22Rv1 (cell line): ENCODE measurements at regions not wholly inside any gene's neighbourhood (a gene's known extent, or its start where the extent isn't known, plus 50 kb on each side); places are given as distances from the start of the nearest gene placed in this dataset.
A peak's percentile ranks its signal among the peaks of the same experiment; 100 is the strongest.

ENCODE experiments used
- H3K27ac ChIP-seq: fragments of 450-650 bp; 2 replicates; pipeline ENCODE4 v1.5.1; 2017
- CTCF ChIP-seq: fragments of 450-650 bp; IDR thresholded peaks from 2 replicates; pipeline ENCODE4 v1.5.1; 2017; ENCODE audit warnings: mild to moderate bottlenecking
- ZFX ChIP-seq: fragments of 450-650 bp; IDR thresholded peaks from 2 replicates; pipeline ENCODE4 v1.6.1; 2017; ENCODE audit warnings: antibody characterized with exemption, borderline replicate concordance

GRCh38 chr2:18991177-18992168, 366.9 kb downstream of the OSR1 start:
- H3K27ac ChIP-seq, result peak overlapping the region; percentile 48
- no peak for TF ChIP-seq ZFX

- no peak for TF ChIP-seq ZFX
- TF ChIP-seq CTCF, result no peak
- no peak overlapping the region for H3K27ac ChIP-seq
Observed at GRCh38 chr2:18988631-18989232, 369.7 kb downstream of the OSR1 start.

GRCh38 chr2:18987592-18988073, 370.8 kb downstream of the OSR1 start:
- peak; percentile 53 for TF ChIP-seq CTCF
- TF ChIP-seq ZFX, result no peak
- H3K27ac ChIP-seq, result no peak overlapping the region

GRCh38 chr2:18987016-18987415, 371.4 kb downstream of the OSR1 start:
- TF ChIP-seq ZFX (no peak), CTCF (no peak)
- no peak overlapping the region for H3K27ac ChIP-seq

- H3K27ac ChIP-seq, result no peak overlapping the region
- TF ChIP-seq CTCF, result no peak
- no peak for TF ChIP-seq ZFX
Observed at GRCh38 chr2:18986046-18986445, 372.4 kb downstream of the OSR1 start.

- TF ChIP-seq CTCF (no peak), ZFX (no peak)
- H3K27ac ChIP-seq, result no peak overlapping the region
Observed at GRCh38 chr2:18980786-18981430, 377.5 kb downstream of the OSR1 start.

GRCh38 chr2:18980104-18980785, 378.2 kb downstream of the OSR1 start:
- no peak overlapping the region for H3K27ac ChIP-seq
- no peak for TF ChIP-seq ZFX
- TF ChIP-seq CTCF, result no peak
